OCI-LY3 (cell line): ENCODE measurements at regions not wholly inside any gene's neighbourhood (a gene's known extent, or its start where the extent isn't known, plus 50 kb on each side); places are given as distances from the start of the nearest gene placed in this dataset.

ENCODE experiments used
- H2AFZ ChIP-seq: fragments of 200-600, 300-600 bp; shearing (Covaris generic); 2 replicates; pipeline ENCODE4 v1.6.0; 2014; ENCODE audit warnings: antibody characterized with exemption, low read depth, low read length
- H3K27ac ChIP-seq: fragments of 200-600, 300-600 bp; sonication (generic); 2 replicates; pipeline ENCODE4 v1.5.1; 2014; ENCODE audit warnings: mild to moderate bottlenecking, low read length, moderate library complexity, mixed read lengths
- H3K27me3 ChIP-seq: fragments of 200-600, 300-600 bp; sonication (generic); 2 replicates; pipeline ENCODE4 v1.6.1; 2014; ENCODE audit warnings: low read depth, low read length, mixed read lengths
- H3K36me3 ChIP-seq: fragments of 200-600, 300-600 bp; sonication (generic); replicated peaks from 2 replicates; pipeline ENCODE3; 2014; ENCODE audit warnings: low read depth, low read length, mixed read lengths
- H3K4me1 ChIP-seq: fragments of 300-600, 200-600 bp; sonication (generic); 2 replicates; pipeline ENCODE4 v1.6.1; 2014; ENCODE audit warnings: low read length, mixed read lengths
- H3K4me2 ChIP-seq: fragments of 200-600, 300-600 bp; sonication (generic); 2 replicates; pipeline ENCODE4 v1.6.1; 2014; ENCODE audit warnings: low read length, mixed read lengths
- H3K4me3 ChIP-seq: fragments of 300-600, 200-600 bp; sonication (generic); 2 replicates; pipeline ENCODE4 v1.5.1; 2014; ENCODE audit warnings: antibody characterized with exemption, mild to moderate bottlenecking, low read length, moderate library complexity
- H3K79me2 ChIP-seq: fragments of 300-600, 200-600 bp; shearing (Covaris generic); 2 replicates; pipeline ENCODE4 v1.6.1; 2014; ENCODE audit warnings: mild to moderate bottlenecking, low read length, mixed read lengths
- H3K9ac ChIP-seq: fragments of 300-600, 200-600 bp; shearing (Covaris generic); 2 replicates; pipeline ENCODE4 v1.6.0; 2014; ENCODE audit warnings: mild to moderate bottlenecking, low read length, moderate library complexity
- H3K9me3 ChIP-seq: fragments of 200-600, 300-600 bp; shearing (Covaris generic); 2 replicates; pipeline ENCODE4 v1.6.1; 2014; ENCODE audit warnings: low read length, mixed read lengths; ENCODE audit not compliant: insufficient read depth
- H4K20me1 ChIP-seq: fragments of 200-600, 300-600 bp; sonication (generic); 2 replicates; pipeline ENCODE4 v1.6.1; 2016; ENCODE audit warnings: low read length, mixed read lengths; ENCODE audit not compliant: insufficient read depth
- CTCF ChIP-seq: fragments of 200-600, 300-600 bp; sonication (generic); IDR thresholded peaks from 2 replicates; pipeline ENCODE4 v1.5.1; 2014; ENCODE audit warnings: antibody characterized with exemption, low read length, low read depth
- EZH2phosphoT487 ChIP-seq: fragments of 200-600 bp; shearing (Covaris generic); IDR thresholded peaks from 2 replicates; pipeline ENCODE4 v1.6.1; 2018; ENCODE audit warnings: antibody characterized with exemption, mixed run types, low read depth

DNA sequence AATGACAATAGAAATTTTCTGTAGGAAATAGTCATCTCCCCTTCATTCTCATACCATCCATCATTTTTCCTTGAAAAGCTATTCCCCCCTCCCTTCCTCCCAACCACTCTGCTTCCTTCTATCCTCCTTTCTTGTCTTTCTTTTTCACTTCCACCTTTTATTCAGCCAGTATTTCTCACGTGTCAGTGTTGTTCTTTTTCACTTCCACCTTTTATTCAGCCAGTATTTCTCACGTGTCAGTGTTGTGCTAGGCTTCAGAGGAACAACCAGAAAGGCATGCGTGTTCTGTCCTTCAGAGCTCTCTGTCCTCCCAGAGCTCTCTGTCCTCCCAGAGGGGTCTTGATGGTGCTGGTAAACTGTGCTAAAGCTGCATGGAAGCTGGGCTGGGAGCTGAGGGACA, 419.6 kb downstream of the GADD45G start:
- H3K36me3 ChIP-seq = no peaks in the 10 kb centered on the region
- TF ChIP-seq EZH2phosphoT487 (no peak), CTCF (no peak)
- peak overlapping the region; percentile 51; the same call in 1 of the 2 replicates for H2AFZ ChIP-seq
- H3K4me1 ChIP-seq = peaks cover 44% of the 10 kb centered on the region
- no peaks in the 10 kb centered on the region for H3K27me3 ChIP-seq
- H3K9me3 ChIP-seq = 0 out of 2 replicates have a peak, but pooled peaks cover 6% of the 10 kb centered on the region
- H3K9ac ChIP-seq = peak overlapping the region; percentile 59; the same call in 1 of the 2 replicates
- peak overlapping the region; percentile 68 for H3K4me3 ChIP-seq
- H3K79me2 ChIP-seq = no peaks in the 10 kb centered on the region
- H3K4me2 ChIP-seq = peak overlapping the region; percentile 95
- H4K20me1 ChIP-seq = no peaks in the 10 kb centered on the region
- peak overlapping the region; percentile 69 for H3K27ac ChIP-seq

GRCh38 chr9:90024823-90025222, 420.0 kb downstream of the GADD45G start:
- no peak for TF ChIP-seq CTCF
- no peak for TF ChIP-seq EZH2phosphoT487
- H3K4me1 ChIP-seq = peaks cover 44% of the 10 kb centered on the region
- no peaks in the 10 kb centered on the region for H4K20me1 ChIP-seq
- H3K27me3 ChIP-seq = no peaks in the 10 kb centered on the region
- peak overlapping the region; percentile 69 for H3K27ac ChIP-seq
- H3K4me2 ChIP-seq = peak overlapping the region; percentile 95
- 0 out of 2 replicates have a peak, but pooled peaks cover 6% of the 10 kb centered on the region for H3K9me3 ChIP-seq
- H3K9ac ChIP-seq = peak overlapping the region; percentile 59; the same call in 1 of the 2 replicates
- peak overlapping the region; percentile 51; the same call in 1 of the 2 replicates for H2AFZ ChIP-seq
- no peaks in the 10 kb centered on the region for H3K79me2 ChIP-seq
- H3K4me3 ChIP-seq = peak overlapping the region; percentile 68
- H3K36me3 ChIP-seq = no peaks in the 10 kb centered on the region

DNA sequence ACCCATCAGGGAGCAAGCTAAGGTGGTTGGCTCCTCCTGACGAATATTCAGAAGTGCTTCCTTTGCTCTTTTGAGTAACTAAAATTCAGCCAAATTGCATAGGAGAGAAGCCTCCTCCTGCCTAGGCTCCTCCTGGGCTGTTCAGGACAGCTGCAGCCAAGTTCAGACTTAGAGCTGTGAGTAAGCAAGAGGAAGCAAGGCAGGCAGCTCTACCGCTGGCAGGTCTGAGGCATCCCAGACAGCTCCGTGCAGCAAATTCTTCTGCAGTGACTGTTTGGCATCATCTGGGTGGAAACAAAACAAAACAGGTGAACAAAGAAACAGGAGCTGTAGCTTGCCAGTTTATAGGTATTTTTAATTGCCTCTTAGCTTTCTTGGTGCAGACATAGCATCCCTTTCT, 421.0 kb downstream of the GADD45G start:
- H2AFZ ChIP-seq = no peak overlapping the region
- H3K79me2 ChIP-seq = no peaks in the 10 kb centered on the region
- H3K4me2 ChIP-seq = no peak overlapping the region
- TF ChIP-seq EZH2phosphoT487 (no peak), CTCF (no peak)
- H3K4me1 ChIP-seq = peaks cover 37% of the 10 kb centered on the region
- no peak overlapping the region for H3K9ac ChIP-seq
- H3K27ac ChIP-seq = no peak overlapping the region
- no peaks in the 10 kb centered on the region for H3K27me3 ChIP-seq
- H3K9me3 ChIP-seq = 0 out of 2 replicates have a peak, but pooled peaks cover 6% of the 10 kb centered on the region
- H3K4me3 ChIP-seq = no peak overlapping the region
- no peaks in the 10 kb centered on the region for H3K36me3 ChIP-seq
- H4K20me1 ChIP-seq = no peaks in the 10 kb centered on the region

DNA sequence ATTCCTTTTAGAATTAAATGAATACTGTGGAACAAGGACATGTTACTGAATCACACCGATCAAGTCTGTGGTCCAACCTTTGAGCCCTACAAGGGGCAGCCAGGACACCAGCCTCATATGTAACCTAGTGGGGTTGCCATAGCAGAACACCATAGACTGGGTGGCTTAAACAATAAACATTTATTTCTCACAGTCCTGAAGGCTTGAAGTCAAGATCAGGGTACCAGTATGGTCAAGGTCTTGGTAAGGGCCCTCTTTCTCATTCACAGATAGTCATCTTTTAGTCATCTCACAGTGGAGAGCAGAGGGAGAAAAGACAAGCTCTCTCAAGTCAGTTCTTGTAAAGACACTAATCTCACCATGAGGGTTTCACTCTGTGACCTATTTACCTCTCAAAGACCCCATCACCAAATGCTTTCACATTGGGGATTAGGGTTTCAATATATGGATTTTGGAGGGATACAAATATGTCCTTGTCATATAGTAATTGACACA, 422.5 kb downstream of the GADD45G start:
- Histone ChIP-seq H2AFZ (no peak overlapping the region), H3K27me3 (no peaks in the 10 kb centered on the region), H3K79me2 (no peaks in the 10 kb centered on the region), H3K9me3 (0 out of 2 replicates have a peak, but pooled peaks cover 3% of the 10 kb centered on the region), H3K9ac (no peak overlapping the region), H3K27ac (no peak overlapping the region), H3K4me1 (peaks cover 36% of the 10 kb centered on the region), H4K20me1 (no peaks in the 10 kb centered on the region), H3K4me3 (no peak overlapping the region), H3K4me2 (no peak overlapping the region), H3K36me3 (no peaks in the 10 kb centered on the region)
- no peak for TF ChIP-seq EZH2phosphoT487
- TF ChIP-seq CTCF = no peak
